Mesodermal cell (in vitro differentiated cells): ENCODE measurements at regions not wholly inside any gene's neighbourhood (a gene's known extent, or its start where the extent isn't known, plus 50 kb on each side); places are given as distances from the start of the nearest gene placed in this dataset.

Source experiments
- H3K27ac ChIP-seq: 2 replicates; pipeline ENCODE4 v1.7.0; 2013; ENCODE audit warnings: mild to moderate bottlenecking, low read depth, low read length, moderate library complexity; ENCODE audit not compliant: severe bottlenecking
- H3K36me3 ChIP-seq: 2 replicates; pipeline ENCODE4 v1.7.1; 2013; ENCODE audit warnings: mild to moderate bottlenecking, low read length, moderate library complexity; ENCODE audit not compliant: control insufficient read depth, insufficient read depth
- H3K4me1 ChIP-seq: one replicate; pipeline ENCODE4 v1.7.1; 2013; ENCODE audit warnings: mild to moderate bottlenecking, low read length; ENCODE audit not compliant: insufficient read depth, control insufficient read depth, poor library complexity, severe bottlenecking
- H3K4me3 ChIP-seq: 2 replicates; pipeline ENCODE4 v1.7.0; 2013; ENCODE audit warnings: low read length, control low read depth, mild to moderate bottlenecking; ENCODE audit not compliant: insufficient read depth, poor library complexity, severe bottlenecking; ENCODE audit errors: extremely low read depth
- H3K9me3 ChIP-seq: 2 replicates; pipeline ENCODE4 v1.7.1; 2013; ENCODE audit warnings: mild to moderate bottlenecking, low read length, moderate library complexity; ENCODE audit not compliant: control insufficient read depth
- WGBS, 2 experiments: methylation state at CpG; one replicate each; pipeline ENCODE4 v1.1.5; 2013; ENCODE audit warnings: missing lambda C conversion rate in 2 of 2; ENCODE audit not compliant: insufficient coverage in 2 of 2; 5-methylcytosine and 5-hydroxymethylcytosine counted together

DNA sequence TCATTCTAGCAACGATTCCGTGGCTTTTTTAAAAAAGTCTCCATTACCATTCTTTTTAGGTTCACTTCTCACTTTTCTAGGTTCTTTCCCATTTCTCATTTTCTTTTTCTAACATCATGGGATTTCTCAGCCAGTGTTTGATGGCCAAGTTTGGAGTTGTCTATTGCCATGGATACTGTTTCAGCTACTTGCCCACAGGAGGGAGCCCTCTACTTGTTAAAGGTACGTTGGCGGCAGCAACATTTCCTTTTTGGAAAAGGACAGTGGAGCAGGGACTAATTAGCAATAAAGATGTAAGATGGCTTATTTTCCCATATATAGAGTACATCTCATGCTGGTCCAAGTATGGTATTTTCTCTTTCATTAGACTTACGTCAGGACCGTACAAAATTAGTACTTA lies 2257.5 kb upstream of the C9orf72 start:
- H3K9me3 ChIP-seq, result no peaks in the 10 kb centered on the region
- no peak overlapping the region for H3K4me3 ChIP-seq
- 10 to 12% methylated on average over 2 of the region's 6 CpGs for WGBS, 2 experiments
- H3K4me1 ChIP-seq, result no peaks in the 10 kb centered on the region
- no peak overlapping the region for H3K27ac ChIP-seq
- no peaks in the 10 kb centered on the region for H3K36me3 ChIP-seq

DNA sequence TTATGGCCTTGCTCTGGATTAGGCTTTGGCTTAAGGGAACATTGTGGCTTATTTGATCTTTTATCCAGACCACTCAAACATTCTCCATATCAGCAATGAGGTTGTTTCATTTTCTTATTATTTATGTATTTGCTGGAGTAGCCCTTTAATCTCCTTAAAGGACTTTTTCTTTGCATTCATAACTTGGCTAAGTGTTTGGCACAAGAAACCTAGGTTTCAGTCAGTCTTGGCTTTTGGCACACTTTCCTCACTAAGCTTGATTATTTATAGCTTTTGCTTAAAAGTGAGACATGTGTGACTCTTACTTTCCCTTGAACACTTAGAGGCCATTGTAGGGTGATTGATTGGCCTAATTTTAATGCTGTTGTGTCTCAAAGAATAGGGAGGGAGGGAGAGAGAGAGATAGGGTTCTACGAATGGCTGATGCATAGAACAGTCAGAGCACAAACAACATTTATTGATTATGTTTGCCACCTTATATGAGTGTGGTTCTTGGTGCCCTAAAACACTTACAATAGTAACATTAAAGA lies 2265.3 kb upstream of the C9orf72 start:
- WGBS, 2 experiments, result no CpG with 5 or more reads among the region's 1 CpG

DNA sequence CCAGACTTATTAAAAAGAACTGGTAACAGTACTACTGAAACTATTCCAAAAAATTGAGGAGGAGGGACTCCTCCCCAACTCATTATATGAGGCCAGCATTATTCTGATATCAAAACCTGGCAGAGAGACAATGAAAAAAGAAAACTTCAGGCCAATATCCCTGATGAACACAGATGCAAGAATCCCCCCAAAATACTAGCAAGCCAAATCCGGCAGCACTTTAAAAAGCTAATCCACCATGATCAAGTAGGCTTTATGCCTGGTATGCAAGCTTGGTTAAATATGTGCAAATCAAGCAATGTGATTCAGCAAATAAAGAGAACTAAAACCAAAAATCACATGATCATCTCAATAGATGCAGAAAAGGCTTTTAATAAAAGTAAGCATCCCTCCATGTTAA lies 2271.0 kb upstream of the C9orf72 start:
- Histone ChIP-seq H3K27ac (no peak overlapping the region), H3K9me3 (no peaks in the 10 kb centered on the region), H3K4me3 (no peak overlapping the region), H3K4me1 (no peaks in the 10 kb centered on the region), H3K36me3 (no peaks in the 10 kb centered on the region)
- WGBS, 2 experiments, result no CpG with 5 or more reads among the region's 1 CpG

More for the DNA sequence above, 2265.3 kb upstream of the C9orf72 start:
- no peak overlapping the region for H3K4me3 ChIP-seq
- no peaks in the 10 kb centered on the region for H3K9me3 ChIP-seq
- H3K27ac ChIP-seq, result no peak overlapping the region
- H3K36me3 ChIP-seq, result no peaks in the 10 kb centered on the region
- H3K4me1 ChIP-seq, result no peaks in the 10 kb centered on the region

DNA sequence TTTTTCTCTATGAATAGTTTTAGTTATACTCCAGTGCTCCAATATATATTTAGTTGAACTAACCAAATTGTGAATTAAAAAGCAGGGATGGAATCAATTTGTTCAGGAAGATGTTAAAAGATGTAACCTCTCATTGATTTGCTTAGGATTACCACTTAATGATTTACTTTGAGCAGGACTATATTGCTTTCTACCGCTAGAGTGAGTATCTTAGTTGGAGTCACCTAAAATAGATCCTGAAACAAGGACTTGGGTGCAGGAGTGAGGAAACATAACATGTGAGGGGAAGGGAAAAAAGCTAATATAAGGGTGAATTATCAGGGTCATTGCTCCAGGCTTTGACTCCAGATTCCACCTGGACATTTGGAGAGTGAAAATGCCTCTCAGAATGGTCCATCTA lies 2277.4 kb upstream of the C9orf72 start:
- H3K4me1 ChIP-seq, result no peaks in the 10 kb centered on the region
- WGBS, 2 experiments, result 71% methylated on average over 1 of the region's 1 CpG; no CpG with 5 or more reads in 1 of the 2 experiments
- H3K27ac ChIP-seq, result no peak overlapping the region
- H3K4me3 ChIP-seq, result no peak overlapping the region
- no peaks in the 10 kb centered on the region for H3K9me3 ChIP-seq
- H3K36me3 ChIP-seq, result no peaks in the 10 kb centered on the region

DNA sequence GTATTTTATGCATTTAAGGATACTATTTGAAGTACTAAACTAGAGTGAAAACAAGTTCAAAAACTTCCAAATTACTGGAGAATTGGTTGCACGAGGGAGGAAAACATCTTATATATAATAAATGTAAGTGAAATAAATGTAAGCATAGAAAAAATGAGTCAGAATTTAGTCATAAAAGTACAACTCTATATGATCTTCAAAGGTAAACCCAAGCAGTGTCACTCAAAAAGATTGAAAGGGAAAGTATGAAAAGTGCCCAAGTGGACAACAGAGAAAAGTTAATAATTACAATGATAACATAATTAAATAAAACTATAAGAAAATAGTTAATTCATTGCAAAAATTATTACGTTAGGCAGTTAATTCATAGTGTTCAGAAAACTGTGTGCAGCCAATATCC lies 2288.5 kb upstream of the C9orf72 start:
- no CpG with 5 or more reads among the region's 2 CpGs for WGBS, 2 experiments
- Histone ChIP-seq H3K9me3 (no peaks in the 10 kb centered on the region), H3K4me3 (no peak overlapping the region), H3K4me1 (no peaks in the 10 kb centered on the region), H3K27ac (no peak overlapping the region), H3K36me3 (no peaks in the 10 kb centered on the region)

DNA sequence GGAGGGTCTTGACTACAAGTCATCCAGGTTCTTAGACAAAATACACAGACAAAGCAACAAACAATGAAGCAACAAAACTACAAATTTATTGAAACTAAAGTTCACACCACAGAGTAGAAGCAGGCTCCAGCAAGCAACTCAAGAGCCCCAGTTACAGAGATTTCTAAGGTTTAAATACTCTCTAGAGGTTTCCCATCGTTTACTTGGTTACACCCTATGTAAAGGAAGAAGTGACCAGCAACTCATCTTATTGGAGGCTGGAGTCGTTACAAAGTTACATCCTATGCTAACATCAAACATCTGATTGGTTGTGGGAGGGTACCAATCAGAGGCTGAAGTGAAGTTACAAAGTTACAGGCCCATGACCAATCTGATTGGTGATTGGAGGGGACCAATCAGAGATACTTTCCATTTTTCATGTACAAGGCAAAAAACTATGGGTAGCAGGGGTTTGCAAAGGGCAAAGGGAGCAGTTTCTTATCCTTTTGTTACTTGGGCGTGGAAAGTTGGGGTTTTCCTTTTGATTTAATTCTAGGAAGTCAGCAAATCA lies 2292.6 kb upstream of the C9orf72 start:
- H3K9me3 ChIP-seq, result no peaks in the 10 kb centered on the region
- H3K27ac ChIP-seq, result no peak overlapping the region
- H3K36me3 ChIP-seq, result no peaks in the 10 kb centered on the region
- 100% methylated on average over 1 of the region's 3 CpGs; no CpG with 5 or more reads in 1 of the 2 experiments for WGBS, 2 experiments
- H3K4me1 ChIP-seq, result no peaks in the 10 kb centered on the region
- H3K4me3 ChIP-seq, result no peak overlapping the region

DNA sequence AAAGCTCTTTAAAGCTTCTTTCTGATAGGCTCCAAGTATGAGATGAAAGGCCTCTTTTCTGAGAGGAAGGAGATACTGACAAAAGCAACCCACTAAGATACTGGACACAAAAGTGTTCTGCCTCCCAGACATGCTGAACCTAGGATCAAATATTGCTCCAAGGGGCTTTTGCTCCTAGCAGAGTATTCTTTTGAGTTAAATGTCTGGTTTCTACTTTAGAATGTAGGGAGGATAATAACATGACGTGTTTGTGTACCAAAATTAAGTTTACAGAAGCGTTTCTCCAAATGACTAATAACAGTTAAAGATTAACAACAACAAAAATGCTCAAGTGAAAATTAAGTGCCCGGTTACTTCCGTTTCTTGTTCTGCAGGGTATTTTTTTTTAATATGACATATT lies 2293.3 kb upstream of the C9orf72 start:
- WGBS, 2 experiments, result no CpG with 5 or more reads among the region's 4 CpGs
- Histone ChIP-seq H3K4me1 (no peaks in the 10 kb centered on the region), H3K4me3 (no peak overlapping the region), H3K27ac (no peak overlapping the region), H3K36me3 (no peaks in the 10 kb centered on the region), H3K9me3 (no peaks in the 10 kb centered on the region)

DNA sequence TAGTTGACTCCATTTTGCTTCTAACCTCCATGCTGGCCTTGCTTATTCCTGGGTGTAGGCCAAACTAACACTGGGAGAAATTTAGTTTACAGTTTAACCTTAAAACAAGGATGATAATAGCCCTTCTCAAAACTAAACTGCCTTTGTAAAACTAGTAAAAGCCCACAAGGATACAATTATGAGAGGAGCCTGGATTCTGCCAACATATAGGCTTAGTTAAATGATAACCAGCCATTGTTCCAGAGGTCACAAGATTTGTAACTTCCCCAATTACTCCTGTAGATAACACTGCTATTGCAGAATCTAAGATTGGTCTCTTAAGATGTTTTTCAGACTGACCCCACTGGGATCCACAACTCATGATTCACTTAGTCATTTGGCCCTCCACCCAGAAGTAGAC lies 2300.3 kb upstream of the C9orf72 start:
- H3K36me3 ChIP-seq, result no peaks in the 10 kb centered on the region

DNA sequence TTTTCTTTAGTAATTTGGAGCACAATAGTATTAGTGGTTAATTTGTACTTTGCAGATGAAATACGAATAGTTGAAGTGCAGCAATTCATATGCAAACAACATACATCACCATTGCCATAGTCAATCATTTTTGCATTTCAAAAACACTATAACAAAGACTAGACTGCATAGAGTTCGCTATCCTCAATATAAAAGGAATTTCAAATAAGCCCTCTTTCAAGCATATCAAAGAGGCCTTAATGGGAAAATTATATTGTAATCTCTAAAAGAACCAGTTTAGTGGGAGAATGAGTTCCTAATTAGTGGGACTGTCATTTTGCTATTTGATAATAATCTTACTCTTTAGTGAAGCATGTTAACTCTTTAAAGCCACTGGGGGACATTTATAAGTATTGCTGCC lies 2302.3 kb upstream of the C9orf72 start:
- Histone ChIP-seq H3K4me1 (no peaks in the 10 kb centered on the region), H3K27ac (no peak overlapping the region), H3K36me3 (no peaks in the 10 kb centered on the region), H3K9me3 (no peaks in the 10 kb centered on the region), H3K4me3 (no peak overlapping the region)
- WGBS, 2 experiments, result no CpG with 5 or more reads among the region's 2 CpGs

More for the DNA sequence above, 2300.3 kb upstream of the C9orf72 start:
- no peaks in the 10 kb centered on the region for H3K4me1 ChIP-seq
- H3K4me3 ChIP-seq, result no peak overlapping the region
- H3K9me3 ChIP-seq, result no peaks in the 10 kb centered on the region
- no peak overlapping the region for H3K27ac ChIP-seq

DNA sequence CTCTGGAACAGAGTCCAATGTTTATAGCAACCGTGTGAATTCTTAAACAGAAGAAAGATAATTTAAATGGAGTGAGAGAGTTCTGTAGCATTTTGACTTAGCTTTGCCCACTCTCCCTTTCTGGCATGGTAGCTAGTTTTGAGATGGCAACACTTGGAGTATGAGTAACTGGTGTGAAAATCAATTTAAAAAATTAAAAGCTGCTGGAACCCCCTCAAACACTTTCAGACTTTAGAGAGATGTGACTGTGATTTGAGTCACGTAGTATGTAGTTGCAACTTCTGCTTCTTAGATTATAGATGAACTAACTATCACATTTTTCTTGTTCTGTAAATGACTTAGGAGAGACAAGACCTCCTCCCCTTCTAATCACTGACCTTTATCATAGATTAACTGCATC lies 2309.5 kb upstream of the C9orf72 start:
- Histone ChIP-seq H3K9me3 (no peaks in the 10 kb centered on the region), H3K4me3 (no peak overlapping the region), H3K36me3 (no peaks in the 10 kb centered on the region), H3K4me1 (no peaks in the 10 kb centered on the region), H3K27ac (no peak overlapping the region)
- 100% methylated on average over 1 of the region's 2 CpGs; no CpG with 5 or more reads in 1 of the 2 experiments for WGBS, 2 experiments

DNA sequence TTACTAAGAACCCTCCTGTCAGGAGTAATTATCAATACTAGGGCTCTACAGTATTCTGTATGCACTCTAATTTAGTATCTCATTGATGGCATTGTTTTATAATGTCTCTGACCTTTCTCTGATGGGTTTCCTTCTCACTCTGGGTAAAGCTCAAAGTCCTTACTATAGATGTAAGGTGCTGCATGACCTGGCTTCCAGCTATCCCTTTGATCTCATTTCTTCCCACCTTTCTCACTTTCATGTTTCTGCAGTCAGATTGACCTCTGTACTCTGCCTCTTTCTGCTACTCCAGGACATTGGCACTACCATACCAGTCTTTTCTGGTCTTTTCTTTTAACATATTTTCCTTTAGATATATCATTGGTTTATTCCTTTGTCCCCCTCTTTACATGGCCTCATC lies 2332.8 kb upstream of the C9orf72 start:
- Histone ChIP-seq H3K27ac (no peak overlapping the region), H3K9me3 (no peaks in the 10 kb centered on the region), H3K4me3 (no peak overlapping the region), H3K36me3 (no peaks in the 10 kb centered on the region), H3K4me1 (no peaks in the 10 kb centered on the region)
